Activated CD4-positive, alpha-beta T cell treated with anti-CD3 and anti-CD28 coated beads, Interleukin-2, amount 50 U/mL, for 48 hours (primary cell): ENCODE measurements at regions not wholly inside any gene's neighbourhood (a gene's known extent, or its start where the extent isn't known, plus 50 kb on each side); places are given as distances from the start of the nearest gene placed in this dataset.
"Not testable (repeated sequence)": the region's sequence is repeated elsewhere in the genome, so short reads cannot be mapped to it uniquely, and the experiment has no call there.

Source experiments
- DNase-seq, 2 experiments: peaks; one replicate each; pipeline ENCODE4 v3.0.0-alpha.2; 2020

- no peak for DNase-seq
These were observed 189.4 kb downstream of the CCT6B start for GRCh38 chr17:34771891-34772290.

GRCh38 chr17:34770586-34770985 is 190.7 kb downstream of the CCT6B start:
- DNase-seq: no peak

DNA sequence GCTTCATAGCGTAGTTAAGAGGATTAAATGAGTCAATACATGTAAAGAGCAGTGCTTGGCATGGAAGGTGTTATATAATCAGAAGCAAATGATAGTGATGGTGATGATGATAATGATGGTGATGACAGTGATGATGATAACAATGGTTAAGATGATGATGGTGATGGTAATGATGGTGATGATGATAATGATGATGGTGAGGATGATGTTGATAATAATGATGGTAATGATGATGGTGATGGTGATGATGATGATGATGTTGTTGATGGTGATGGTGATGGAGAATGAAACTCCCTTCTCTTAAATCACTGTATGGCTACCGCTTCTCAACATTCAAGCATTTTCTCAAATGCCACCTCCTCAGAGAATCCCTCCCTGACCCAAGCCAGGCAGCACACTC is 190.5 kb downstream of the TMEM132E start:
- no peak for DNase-seq

GRCh38 chr17:34769049-34769448 is 189.7 kb downstream of the TMEM132E start:
- DNase-seq: no peak

GRCh38 chr17:34765291-34765690 is 185.9 kb downstream of the TMEM132E start:
- DNase-seq: no peak

DNA sequence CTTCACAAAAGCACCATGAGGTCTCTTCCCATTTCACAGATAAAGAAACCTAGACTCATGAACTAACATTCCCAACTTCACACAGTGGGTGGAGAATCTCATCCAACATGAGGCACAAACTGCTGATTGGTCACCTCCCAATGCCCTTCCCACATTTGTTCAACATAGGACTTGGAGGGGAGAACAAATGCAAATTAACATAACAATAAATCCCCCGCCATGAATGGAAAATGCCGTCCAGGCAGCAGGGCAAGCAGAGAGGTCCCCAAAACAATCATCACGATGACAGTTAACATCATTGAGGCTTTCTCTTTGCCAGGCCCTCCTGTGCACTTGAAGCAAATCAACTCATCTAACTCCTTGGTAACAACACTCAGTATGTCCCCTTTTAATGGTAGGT is 185.3 kb downstream of the TMEM132E start:
- no peak for DNase-seq

GRCh38 chr17:34763728-34764665 is 184.6 kb downstream of the TMEM132E start:
- no peak for DNase-seq

- DNase-seq: no peak
These were observed 182.7 kb downstream of the TMEM132E start for GRCh38 chr17:34762078-34762477.

DNA sequence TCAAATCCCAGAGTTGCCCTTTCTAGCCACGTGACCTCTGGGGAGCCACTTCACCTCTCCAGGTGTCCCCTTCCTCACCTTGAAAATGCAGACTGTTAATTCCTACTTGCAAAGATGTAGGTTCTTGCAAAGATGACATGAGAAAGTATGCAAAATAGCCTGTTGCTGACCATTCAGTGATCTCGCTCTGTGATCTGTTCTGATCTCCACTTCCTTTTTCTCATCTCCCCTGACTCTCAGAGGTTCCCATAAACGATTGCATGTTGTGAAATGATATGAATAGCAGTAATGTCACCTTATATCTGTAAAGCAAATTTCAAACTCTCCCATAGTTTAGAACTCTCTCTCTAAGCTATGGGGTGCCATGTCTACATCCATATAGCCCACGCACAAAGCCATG is 182.3 kb downstream of the TMEM132E start:
- DNase-seq: no peak

- DNase-seq: no peak
These were observed 181.6 kb downstream of the TMEM132E start for GRCh38 chr17:34760931-34761495.

DNA sequence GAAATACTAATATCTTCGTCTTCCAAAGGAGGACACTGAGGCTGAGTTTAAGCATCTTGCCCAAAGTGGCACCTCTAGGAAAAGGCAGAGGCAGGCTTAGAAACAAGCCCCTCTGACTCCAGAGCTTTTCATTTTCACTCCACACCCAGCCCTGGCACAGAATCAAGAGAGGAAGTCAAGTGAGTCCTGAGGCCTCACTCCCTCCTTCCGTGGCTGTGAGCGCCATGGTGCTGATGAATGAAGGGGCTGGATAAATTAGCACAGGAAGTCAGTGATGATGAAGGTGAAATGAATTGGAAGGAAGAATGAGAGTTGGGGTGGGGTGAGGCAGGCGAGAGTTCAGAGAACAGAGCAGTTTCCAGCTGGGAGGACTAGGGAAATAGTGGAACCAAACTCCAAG is 179.3 kb downstream of the TMEM132E start:
- no peak for DNase-seq

- no peak for DNase-seq
These were observed 178.9 kb downstream of the TMEM132E start for GRCh38 chr17:34758316-34758715.

DNA sequence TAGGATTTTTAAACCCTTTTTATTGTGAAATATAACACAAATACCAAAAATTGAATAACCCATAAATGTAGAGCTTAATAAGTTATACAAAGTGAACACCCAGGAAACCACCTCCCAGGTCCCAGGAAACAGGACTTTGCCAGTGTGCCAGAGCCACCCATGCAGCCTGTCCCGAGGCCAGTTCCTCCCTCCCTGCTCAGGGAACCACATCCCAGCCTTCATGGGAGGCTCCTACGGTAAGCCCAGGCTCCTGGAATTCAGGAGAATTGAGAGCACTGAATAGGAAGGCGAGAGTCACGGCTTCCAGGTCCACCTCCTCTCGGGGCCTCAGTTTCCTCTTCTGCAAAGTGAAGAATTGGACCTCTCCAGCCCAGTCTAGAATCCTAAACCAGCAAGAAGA is 178.2 kb downstream of the TMEM132E start:
- no peak for DNase-seq

GRCh38 chr17:34757106-34757505 is 177.7 kb downstream of the TMEM132E start:
- DNase-seq: no peak

- DNase-seq: no peak
These were observed 177.2 kb downstream of the TMEM132E start for GRCh38 chr17:34756637-34757021.

GRCh38 chr17:34755981-34756636 is 176.7 kb downstream of the TMEM132E start:
- DNase-seq: no peak

GRCh38 chr17:34755371-34755770 is 176.0 kb downstream of the TMEM132E start:
- DNase-seq: no peak

- no peak for DNase-seq
These were observed 170.6 kb downstream of the TMEM132E start for GRCh38 chr17:34750004-34750403.

GRCh38 chr17:34741967-34742366 is 162.6 kb downstream of the TMEM132E start:
- no peak for DNase-seq

DNA sequence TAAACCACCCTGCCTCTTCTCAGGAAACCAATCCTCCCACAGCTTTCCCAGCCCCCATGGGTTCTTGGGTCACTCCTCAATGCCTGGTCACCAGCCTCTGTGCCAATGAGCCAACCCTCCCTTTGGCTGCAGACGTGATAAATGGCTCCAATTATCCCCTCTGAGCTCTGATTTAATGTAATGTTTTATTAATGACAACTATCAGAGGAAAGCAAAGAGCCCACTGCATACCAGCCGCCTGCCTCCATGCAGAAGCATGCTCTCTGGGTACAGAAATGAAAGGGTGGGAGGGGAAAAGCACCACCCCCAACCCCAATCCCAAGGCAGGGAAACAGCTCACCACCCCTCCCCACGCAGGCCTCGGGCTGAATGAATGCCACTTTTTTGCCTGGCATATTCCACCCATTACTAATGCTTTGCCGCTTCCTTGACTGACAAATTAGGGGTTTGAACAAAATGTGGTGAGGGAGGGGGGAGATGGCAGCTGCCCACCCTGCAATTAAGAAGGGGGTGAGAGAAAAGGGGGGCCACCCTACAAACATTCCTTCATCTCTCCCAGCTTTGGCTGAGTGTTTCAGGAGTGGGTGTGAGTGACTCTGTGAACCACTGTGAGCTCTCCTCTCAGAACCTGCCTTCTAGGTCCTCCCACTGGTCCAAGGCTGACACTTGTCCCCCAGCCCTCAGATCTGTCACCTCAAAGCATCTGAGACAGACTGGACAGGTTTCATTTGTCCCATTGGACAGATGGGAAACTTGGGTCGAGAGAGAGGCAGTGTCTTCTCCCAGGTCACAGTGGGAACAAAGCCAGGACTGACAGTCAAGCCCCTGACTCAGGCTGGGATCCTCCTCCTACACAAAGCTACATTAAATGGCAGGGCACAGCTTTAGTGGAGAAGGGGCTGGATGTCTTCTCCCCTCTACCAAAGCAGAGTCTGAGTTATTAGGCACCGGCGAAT is 161.5 kb downstream of the TMEM132E start:
- DNase-seq: no peak

- DNase-seq: no peak
These were observed 160.0 kb downstream of the TMEM132E start for GRCh38 chr17:34739386-34739785.

DNA sequence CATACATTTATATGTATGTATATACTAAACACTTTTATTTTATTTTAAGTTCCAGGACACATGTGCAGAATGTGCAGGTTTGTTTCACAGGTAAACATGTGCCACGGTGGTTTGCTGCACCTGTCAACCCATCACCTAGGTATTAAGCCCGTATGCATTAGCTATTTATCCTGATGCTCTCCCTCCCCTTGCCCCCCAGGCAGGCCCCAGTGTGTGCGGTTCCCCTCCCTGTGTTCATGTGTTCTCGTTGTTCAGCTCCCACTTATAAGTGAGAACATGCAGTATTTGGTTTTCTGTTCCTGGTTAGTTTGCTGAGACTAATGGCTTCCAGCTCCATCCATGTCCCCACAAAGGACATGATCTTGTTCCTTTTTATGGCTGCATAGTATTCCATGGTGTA is 158.3 kb downstream of the TMEM132E start:
- DNase-seq: not testable (repeated sequence)

GRCh38 chr17:34736611-34737010 is 157.2 kb downstream of the TMEM132E start:
- DNase-seq: no peak
